Stimulated activated naive CD4-positive, alpha-beta T cell (primary cell): ENCODE measurements at regions not wholly inside any gene's neighbourhood (a gene's known extent, or its start where the extent isn't known, plus 50 kb on each side); places are given as distances from the start of the nearest gene placed in this dataset.

Experiments used
- DNase-seq, 6 experiments: peaks; one replicate each; lab custom pipeline; 2025; lab: John Stamatoyannopoulos, UW

GRCh38 chr1:38718031-38718430, 141.5 kb downstream of the RRAGC start:
- no peak for DNase-seq

GRCh38 chr1:38716229-38716628, 143.3 kb downstream of the RRAGC start:
- no peak for DNase-seq

- no peak for DNase-seq
These were observed 144.2 kb downstream of the RRAGC start for GRCh38 chr1:38715415-38715814.

GRCh38 chr1:38712046-38712445, 147.5 kb downstream of the RRAGC start:
- DNase-seq, result no peak

- no peak for DNase-seq
These were observed 150.8 kb downstream of the RRAGC start for GRCh38 chr1:38708701-38709258.

GRCh38 chr1:38701088-38701487, 158.5 kb downstream of the RRAGC start:
- DNase-seq, result no peak

GRCh38 chr1:38700077-38700470, 159.5 kb downstream of the RRAGC start:
- DNase-seq, result no peak

GRCh38 chr1:38699330-38700076, 160.1 kb downstream of the RRAGC start:
- no peak for DNase-seq

GRCh38 chr1:38697387-38697786, 162.2 kb downstream of the RRAGC start:
- no peak for DNase-seq

GRCh38 chr1:38696371-38696770, 163.2 kb downstream of the RRAGC start:
- no peak for DNase-seq

- DNase-seq, result no peak
These were observed 165.8 kb downstream of the RRAGC start for GRCh38 chr1:38693759-38694158.

GRCh38 chr1:38693031-38693430, 166.5 kb downstream of the RRAGC start:
- no peak for DNase-seq

- DNase-seq, result no peak
These were observed 168.7 kb downstream of the RRAGC start for GRCh38 chr1:38690790-38691449.

GRCh38 chr1:38686927-38687255, 172.7 kb downstream of the RRAGC start:
- DNase-seq, result no peak

- no peak for DNase-seq
These were observed 173.2 kb downstream of the RRAGC start for GRCh38 chr1:38686167-38686926.

- DNase-seq, result no peak
These were observed 174.2 kb downstream of the RRAGC start for GRCh38 chr1:38685388-38685787.

GRCh38 chr1:38680801-38681510, 178.6 kb downstream of the RRAGC start:
- DNase-seq, result no peak

- no peak for DNase-seq
These were observed 181.8 kb downstream of the RRAGC start for GRCh38 chr1:38677756-38678155.

- DNase-seq, result no peak
These were observed 182.3 kb downstream of the RRAGC start for GRCh38 chr1:38677311-38677710.

GRCh38 chr1:38672692-38673091, 186.9 kb downstream of the RRAGC start:
- DNase-seq, result no peak

GRCh38 chr1:38671221-38671620, 188.4 kb downstream of the RRAGC start:
- DNase-seq, result no peak

- DNase-seq, result no peak
These were observed 188.9 kb downstream of the RRAGC start for GRCh38 chr1:38670544-38671122.
